ENCODE measurements at regions not wholly inside any gene's neighbourhood (a gene's known extent, or its start where the extent isn't known, plus 50 kb on each side); places are given as distances from the start of the nearest gene placed in this dataset.

GRCh38 chr11:120028897-120029258 is 109.0 kb downstream of the TRIM29 start:
- Histone ChIP-seq H3K27me3 (ENCODE audit: insufficient read depth, low read length) (no peaks in the 10 kb centered on the region), H2AFZ (ENCODE audit: low read depth, low read length) (no peak overlapping the region), H3K4me1 (ENCODE audit: insufficient read depth, low read length) (peaks cover 3% of the 10 kb centered on the region), H3K4me3 (ENCODE audit: low read length) (no peak overlapping the region), H3K36me3 (ENCODE audit: insufficient read depth, low read length) (no peaks in the 10 kb centered on the region), H3K9me3 (ENCODE audit: low read length) (no peaks in the 10 kb centered on the region)

GRCh38 chr11:120028181-120028896 is 109.6 kb downstream of the TRIM29 start:
- no peaks in the 10 kb centered on the region for H3K27me3 ChIP-seq (ENCODE audit: insufficient read depth, low read length)
- no peaks in the 10 kb centered on the region for H3K36me3 ChIP-seq (ENCODE audit: insufficient read depth, low read length)
- no peak overlapping the region for H2AFZ ChIP-seq (ENCODE audit: low read depth, low read length)
- no peaks in the 10 kb centered on the region for H3K9me3 ChIP-seq (ENCODE audit: low read length)
- no peak overlapping the region for H3K4me3 ChIP-seq (ENCODE audit: low read length)
- peaks cover 3% of the 10 kb centered on the region for H3K4me1 ChIP-seq (ENCODE audit: insufficient read depth, low read length)

GRCh38 chr11:120027546-120028180 is 110.2 kb downstream of the TRIM29 start:
- no peaks in the 10 kb centered on the region for H3K9me3 ChIP-seq (ENCODE audit: low read length)
- H3K27me3 ChIP-seq (ENCODE audit: insufficient read depth, low read length), result no peaks in the 10 kb centered on the region
- peaks cover 3% of the 10 kb centered on the region for H3K4me1 ChIP-seq (ENCODE audit: insufficient read depth, low read length)

GRCh38 chr11:120025606-120026335 is 112.1 kb downstream of the TRIM29 start:
- Histone ChIP-seq H3K4me3 (ENCODE audit: low read length) (no peak overlapping the region), H2AFZ (ENCODE audit: low read depth, low read length) (no peak overlapping the region), H3K9me3 (ENCODE audit: low read length) (no peaks in the 10 kb centered on the region), H3K4me1 (ENCODE audit: insufficient read depth, low read length) (no peaks in the 10 kb centered on the region), H3K27me3 (ENCODE audit: insufficient read depth, low read length) (no peaks in the 10 kb centered on the region), H3K36me3 (ENCODE audit: insufficient read depth, low read length) (no peaks in the 10 kb centered on the region)

More at GRCh38 chr11:120027546-120028180, 110.2 kb downstream of the TRIM29 start:
- H3K36me3 ChIP-seq (ENCODE audit: insufficient read depth, low read length), result no peaks in the 10 kb centered on the region
- no peak overlapping the region for H2AFZ ChIP-seq (ENCODE audit: low read depth, low read length)
- H3K4me3 ChIP-seq (ENCODE audit: low read length), result no peak overlapping the region

- Histone ChIP-seq H3K27me3 (ENCODE audit: insufficient read depth, low read length) (no peaks in the 10 kb centered on the region), H3K4me3 (ENCODE audit: low read length) (no peak overlapping the region), H3K36me3 (ENCODE audit: insufficient read depth, low read length) (no peaks in the 10 kb centered on the region), H3K4me1 (ENCODE audit: insufficient read depth, low read length) (no peaks in the 10 kb centered on the region), H3K9me3 (ENCODE audit: low read length) (no peaks in the 10 kb centered on the region), H2AFZ (ENCODE audit: low read depth, low read length) (no peak overlapping the region)
These were observed 113.3 kb downstream of the TRIM29 start for GRCh38 chr11:120024586-120024985.

GRCh38 chr11:120024046-120024445 is 113.9 kb downstream of the TRIM29 start:
- no peaks in the 10 kb centered on the region for H3K9me3 ChIP-seq (ENCODE audit: low read length)
- H3K4me3 ChIP-seq (ENCODE audit: low read length), result no peak overlapping the region
- no peaks in the 10 kb centered on the region for H3K27me3 ChIP-seq (ENCODE audit: insufficient read depth, low read length)
- no peaks in the 10 kb centered on the region for H3K36me3 ChIP-seq (ENCODE audit: insufficient read depth, low read length)
- H2AFZ ChIP-seq (ENCODE audit: low read depth, low read length), result no peak overlapping the region
- H3K4me1 ChIP-seq (ENCODE audit: insufficient read depth, low read length), result no peaks in the 10 kb centered on the region

- Histone ChIP-seq H2AFZ (ENCODE audit: low read depth, low read length) (no peak overlapping the region), H3K9me3 (ENCODE audit: low read length) (no peaks in the 10 kb centered on the region), H3K4me1 (ENCODE audit: insufficient read depth, low read length) (no peaks in the 10 kb centered on the region), H3K4me3 (ENCODE audit: low read length) (no peak overlapping the region), H3K36me3 (ENCODE audit: insufficient read depth, low read length) (no peaks in the 10 kb centered on the region), H3K27me3 (ENCODE audit: insufficient read depth, low read length) (peaks cover 2% of the 10 kb centered on the region)
These were observed 114.4 kb downstream of the TRIM29 start for GRCh38 chr11:120023551-120023950.

- H3K4me1 ChIP-seq (ENCODE audit: insufficient read depth, low read length), result no peaks in the 10 kb centered on the region
- H3K9me3 ChIP-seq (ENCODE audit: low read length), result no peaks in the 10 kb centered on the region
- H3K4me3 ChIP-seq (ENCODE audit: low read length), result no peak overlapping the region
- no peaks in the 10 kb centered on the region for H3K36me3 ChIP-seq (ENCODE audit: insufficient read depth, low read length)
- H2AFZ ChIP-seq (ENCODE audit: low read depth, low read length), result no peak overlapping the region
- peaks cover 2% of the 10 kb centered on the region for H3K27me3 ChIP-seq (ENCODE audit: insufficient read depth, low read length)
These were observed 114.8 kb downstream of the TRIM29 start for GRCh38 chr11:120023120-120023519.

GRCh38 chr11:120022617-120023016 is 115.3 kb downstream of the TRIM29 start:
- Histone ChIP-seq H3K4me1 (ENCODE audit: insufficient read depth, low read length) (no peaks in the 10 kb centered on the region), H3K36me3 (ENCODE audit: insufficient read depth, low read length) (no peaks in the 10 kb centered on the region), H3K9me3 (ENCODE audit: low read length) (no peaks in the 10 kb centered on the region), H3K4me3 (ENCODE audit: low read length) (no peak overlapping the region), H2AFZ (ENCODE audit: low read depth, low read length) (no peak overlapping the region), H3K27me3 (ENCODE audit: insufficient read depth, low read length) (peaks cover 5% of the 10 kb centered on the region)

GRCh38 chr11:120021978-120022377 is 115.9 kb downstream of the TRIM29 start:
- H3K27me3 ChIP-seq (ENCODE audit: insufficient read depth, low read length), result peaks cover 7% of the 10 kb centered on the region
- no peak overlapping the region for H2AFZ ChIP-seq (ENCODE audit: low read depth, low read length)

GRCh38 chr11:120021391-120021953 is 116.4 kb downstream of the TRIM29 start:
- Histone ChIP-seq H3K36me3 (ENCODE audit: insufficient read depth, low read length) (no peaks in the 10 kb centered on the region), H2AFZ (ENCODE audit: low read depth, low read length) (no peak overlapping the region), H3K9me3 (ENCODE audit: low read length) (no peaks in the 10 kb centered on the region), H3K4me1 (ENCODE audit: insufficient read depth, low read length) (no peaks in the 10 kb centered on the region), H3K27me3 (ENCODE audit: insufficient read depth, low read length) (peaks cover 12% of the 10 kb centered on the region), H3K4me3 (ENCODE audit: low read length) (no peak overlapping the region)

More at GRCh38 chr11:120021978-120022377, 115.9 kb downstream of the TRIM29 start:
- Histone ChIP-seq H3K4me3 (ENCODE audit: low read length) (no peak overlapping the region), H3K4me1 (ENCODE audit: insufficient read depth, low read length) (no peaks in the 10 kb centered on the region), H3K9me3 (ENCODE audit: low read length) (no peaks in the 10 kb centered on the region), H3K36me3 (ENCODE audit: insufficient read depth, low read length) (no peaks in the 10 kb centered on the region)

GRCh38 chr11:120020981-120021380 is 116.9 kb downstream of the TRIM29 start:
- Histone ChIP-seq H3K36me3 (ENCODE audit: insufficient read depth, low read length) (no peaks in the 10 kb centered on the region), H2AFZ (ENCODE audit: low read depth, low read length) (no peak overlapping the region), H3K27me3 (ENCODE audit: insufficient read depth, low read length) (peaks cover 15% of the 10 kb centered on the region), H3K9me3 (ENCODE audit: low read length) (no peaks in the 10 kb centered on the region), H3K4me1 (ENCODE audit: insufficient read depth, low read length) (no peaks in the 10 kb centered on the region), H3K4me3 (ENCODE audit: low read length) (no peak overlapping the region)

- no peaks in the 10 kb centered on the region for H3K36me3 ChIP-seq (ENCODE audit: insufficient read depth, low read length)
- no peak overlapping the region for H3K4me3 ChIP-seq (ENCODE audit: low read length)
- no peaks in the 10 kb centered on the region for H3K4me1 ChIP-seq (ENCODE audit: insufficient read depth, low read length)
- H3K27me3 ChIP-seq (ENCODE audit: insufficient read depth, low read length), result peaks cover 20% of the 10 kb centered on the region
- no peaks in the 10 kb centered on the region for H3K9me3 ChIP-seq (ENCODE audit: low read length)
- H2AFZ ChIP-seq (ENCODE audit: low read depth, low read length), result no peak overlapping the region
These were observed 117.4 kb downstream of the TRIM29 start for GRCh38 chr11:120020486-120020885.
